KMS-11 (cell line): ENCODE measurements at regions not wholly inside any gene's neighbourhood (a gene's known extent, or its start where the extent isn't known, plus 50 kb on each side); places are given as distances from the start of the nearest gene placed in this dataset.

Experiments
- H2AFZ ChIP-seq: fragments of 200-600 bp; sonication (generic); 2 replicates; pipeline ENCODE4 v1.6.1; 2016; ENCODE audit warnings: antibody characterized with exemption, mixed run types, low read depth
- H3K27ac ChIP-seq: fragments of 200-600 bp; sonication (generic); 2 replicates; pipeline ENCODE4 v1.6.1; 2016; ENCODE audit warnings: mild to moderate bottlenecking, mixed run types
- H3K27me3 ChIP-seq: fragments of 200-600 bp; sonication (generic); 2 replicates; pipeline ENCODE4 v1.6.1; 2017; ENCODE audit warnings: mild to moderate bottlenecking, low read depth, mixed run types, moderate library complexity; ENCODE audit not compliant: insufficient read depth
- H3K36me3 ChIP-seq: fragments of 200-600 bp; sonication (generic); 2 replicates; pipeline ENCODE4 v1.6.1; 2017; ENCODE audit warnings: mild to moderate bottlenecking, mixed run types; ENCODE audit not compliant: insufficient read depth
- H3K4me1 ChIP-seq: fragments of 200-600 bp; sonication (generic); 2 replicates; pipeline ENCODE4 v1.6.1; 2016; ENCODE audit warnings: mild to moderate bottlenecking, low read depth, mixed run types; ENCODE audit not compliant: poor library complexity, severe bottlenecking
- H3K4me2 ChIP-seq: fragments of 200-600 bp; sonication (generic); 2 replicates; pipeline ENCODE4 v1.7.0; 2016; ENCODE audit warnings: mild to moderate bottlenecking, mixed run types
- H3K4me3 ChIP-seq: fragments of 200-600 bp; sonication (generic); IDR thresholded peaks from 2 replicates; pipeline ENCODE4 v1.6.1; 2017; ENCODE audit warnings: low read depth, low read length, mixed read lengths; ENCODE audit not compliant: insufficient read depth
- H3K79me2 ChIP-seq: fragments of 200-600 bp; sonication (generic); 2 replicates; pipeline ENCODE4 v1.6.1; 2016; ENCODE audit warnings: low read depth, mixed run types; ENCODE audit not compliant: insufficient read depth
- H3K9ac ChIP-seq: fragments of 200-600 bp; sonication (generic); 2 replicates; pipeline ENCODE4 v1.6.1; 2016; ENCODE audit warnings: mild to moderate bottlenecking, mixed run types
- H4K20me1 ChIP-seq: fragments of 200-600 bp; sonication (generic); 2 replicates; pipeline ENCODE4 v1.6.1; 2016; ENCODE audit warnings: mild to moderate bottlenecking, mixed run types; ENCODE audit not compliant: insufficient read depth
- TF ChIP-seq, protein P1 (sequence below): fragments of 200-600 bp; sonication (generic); conservative IDR thresholded peaks from 2 replicates; pipeline ENCODE4 v1.6.1; 2017; ENCODE audit warnings: low read depth, mild to moderate bottlenecking, antibody characterized with exemption, low read length, moderate library complexity, mixed read lengths

DNA sequence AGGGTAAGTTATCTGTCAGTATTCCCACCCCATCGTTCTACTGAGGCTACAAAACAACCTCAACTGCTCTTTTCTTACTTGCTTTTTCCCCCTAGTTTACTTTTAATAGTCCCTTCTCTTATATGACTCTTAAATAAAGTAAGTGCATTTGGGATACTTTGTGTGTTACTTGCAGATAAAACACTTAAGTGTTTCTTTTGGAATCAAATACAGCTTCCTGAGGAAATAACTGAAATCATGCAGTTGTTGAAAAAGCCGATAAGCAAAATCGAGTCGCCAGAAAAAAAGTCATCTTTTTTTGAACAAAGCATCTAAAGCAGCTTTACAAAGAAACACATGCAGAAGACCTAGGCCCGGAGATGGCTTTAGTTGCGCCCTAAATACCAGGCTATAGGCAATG lies 53.5 kb upstream of the EPB41L4A start:
- Histone ChIP-seq H3K27ac (no peak overlapping the region), H3K4me3 (no peak overlapping the region), H3K4me1 (no peaks in the 10 kb centered on the region), H4K20me1 (no peaks in the 10 kb centered on the region), H2AFZ (no peak overlapping the region), H3K9ac (no peak overlapping the region), H3K79me2 (no peaks in the 10 kb centered on the region), H3K36me3 (no peaks in the 10 kb centered on the region), H3K4me2 (no peak overlapping the region), H3K27me3 (no peaks in the 10 kb centered on the region)
- TF ChIP-seq, protein P1, sequence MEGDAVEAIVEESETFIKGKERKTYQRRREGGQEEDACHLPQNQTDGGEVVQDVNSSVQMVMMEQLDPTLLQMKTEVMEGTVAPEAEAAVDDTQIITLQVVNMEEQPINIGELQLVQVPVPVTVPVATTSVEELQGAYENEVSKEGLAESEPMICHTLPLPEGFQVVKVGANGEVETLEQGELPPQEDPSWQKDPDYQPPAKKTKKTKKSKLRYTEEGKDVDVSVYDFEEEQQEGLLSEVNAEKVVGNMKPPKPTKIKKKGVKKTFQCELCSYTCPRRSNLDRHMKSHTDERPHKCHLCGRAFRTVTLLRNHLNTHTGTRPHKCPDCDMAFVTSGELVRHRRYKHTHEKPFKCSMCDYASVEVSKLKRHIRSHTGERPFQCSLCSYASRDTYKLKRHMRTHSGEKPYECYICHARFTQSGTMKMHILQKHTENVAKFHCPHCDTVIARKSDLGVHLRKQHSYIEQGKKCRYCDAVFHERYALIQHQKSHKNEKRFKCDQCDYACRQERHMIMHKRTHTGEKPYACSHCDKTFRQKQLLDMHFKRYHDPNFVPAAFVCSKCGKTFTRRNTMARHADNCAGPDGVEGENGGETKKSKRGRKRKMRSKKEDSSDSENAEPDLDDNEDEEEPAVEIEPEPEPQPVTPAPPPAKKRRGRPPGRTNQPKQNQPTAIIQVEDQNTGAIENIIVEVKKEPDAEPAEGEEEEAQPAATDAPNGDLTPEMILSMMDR: no peak

DNA sequence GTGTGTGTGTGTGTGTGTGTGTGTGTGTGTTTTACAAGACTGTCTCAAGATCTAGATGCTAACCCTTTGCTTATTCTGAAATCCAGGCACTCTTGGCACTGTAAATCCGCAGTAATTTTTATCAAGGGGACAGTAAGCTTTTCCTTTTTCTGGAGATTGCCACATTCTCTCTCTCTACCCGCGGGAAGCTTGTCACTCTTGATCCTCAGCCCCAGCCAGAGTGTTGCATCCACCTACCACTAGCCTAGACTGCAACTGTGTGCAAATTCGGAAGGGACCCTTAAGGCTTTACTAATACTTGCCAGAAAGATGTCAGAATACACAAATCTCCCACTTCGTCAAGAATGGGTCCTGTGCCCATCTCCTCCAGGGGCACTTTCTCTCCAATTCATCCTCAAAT lies 54.9 kb upstream of the EPB41L4A start:
- H3K4me2 ChIP-seq: no peak overlapping the region
- H3K79me2 ChIP-seq: no peaks in the 10 kb centered on the region
- no peaks in the 10 kb centered on the region for H3K4me1 ChIP-seq
- H3K9ac ChIP-seq: no peak overlapping the region
- TF ChIP-seq, protein P1: no peak
- H4K20me1 ChIP-seq: no peaks in the 10 kb centered on the region
- H3K27ac ChIP-seq: no peak overlapping the region
- no peaks in the 10 kb centered on the region for H3K27me3 ChIP-seq
- no peaks in the 10 kb centered on the region for H3K36me3 ChIP-seq
- no peak overlapping the region for H3K4me3 ChIP-seq
- H2AFZ ChIP-seq: no peak overlapping the region

DNA sequence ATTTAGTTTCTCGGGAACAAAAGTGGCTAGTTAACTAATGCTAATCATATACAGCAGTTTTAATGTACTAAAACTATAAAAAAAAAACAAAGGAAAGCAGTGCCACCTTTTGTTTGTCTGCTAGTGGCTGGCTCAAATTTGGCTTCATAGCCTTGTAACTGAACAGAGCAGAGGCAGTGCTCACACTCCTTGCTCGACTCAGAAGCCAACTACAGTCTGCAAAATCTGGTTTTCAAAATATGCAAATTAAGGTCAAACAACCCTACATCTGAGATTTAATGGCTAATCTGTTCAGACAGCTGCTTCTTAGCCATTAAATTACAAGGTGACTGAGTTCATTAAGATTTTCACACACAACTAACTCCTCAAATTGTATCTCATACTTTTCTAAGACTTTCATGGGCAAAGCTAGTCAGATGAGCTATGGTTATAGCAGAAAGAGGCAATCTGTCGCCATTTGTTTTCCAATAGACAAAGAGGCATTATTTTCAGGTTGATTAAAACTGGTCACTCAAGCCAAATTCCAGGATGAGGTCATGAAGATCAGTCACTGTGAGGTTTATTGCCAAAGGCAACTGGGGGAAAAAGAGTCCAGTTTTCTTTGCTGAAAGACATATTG lies 56.8 kb upstream of the EPB41L4A start:
- no peak overlapping the region for H3K4me2 ChIP-seq
- H3K4me3 ChIP-seq: no peak overlapping the region
- no peak overlapping the region for H2AFZ ChIP-seq
- TF ChIP-seq, protein P1: no peak
- H3K4me1 ChIP-seq: no peaks in the 10 kb centered on the region
- H3K27me3 ChIP-seq: no peaks in the 10 kb centered on the region
- no peaks in the 10 kb centered on the region for H3K36me3 ChIP-seq
- no peaks in the 10 kb centered on the region for H4K20me1 ChIP-seq
- no peaks in the 10 kb centered on the region for H3K79me2 ChIP-seq
- H3K9ac ChIP-seq: no peak overlapping the region
- H3K27ac ChIP-seq: no peak overlapping the region

DNA sequence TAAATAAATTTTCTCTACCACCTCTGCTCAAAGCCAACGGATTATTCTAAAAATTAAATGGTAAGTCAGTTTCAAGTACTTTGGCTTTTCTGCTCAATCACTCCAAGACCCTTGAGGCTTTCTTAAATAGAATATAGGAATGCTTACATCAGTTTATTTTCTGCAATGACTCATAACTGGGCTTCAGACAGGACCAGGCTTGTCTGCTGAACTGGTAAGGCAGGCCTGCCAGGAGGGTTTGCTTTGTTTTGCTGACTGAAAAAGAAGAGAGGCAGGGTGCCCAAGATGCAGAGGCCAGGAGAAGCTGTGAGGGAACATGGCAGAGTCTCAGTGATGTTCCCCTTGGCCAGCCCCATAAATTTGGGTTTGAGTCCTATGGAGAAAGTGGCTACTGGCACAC lies 60.3 kb upstream of the EPB41L4A start:
- TF ChIP-seq, protein P1: no peak
- Histone ChIP-seq H3K36me3 (no peaks in the 10 kb centered on the region), H3K27me3 (no peaks in the 10 kb centered on the region), H3K9ac (no peak overlapping the region), H2AFZ (no peak overlapping the region), H3K4me1 (no peaks in the 10 kb centered on the region), H3K27ac (no peak overlapping the region), H4K20me1 (no peaks in the 10 kb centered on the region), H3K4me2 (no peak overlapping the region), H3K79me2 (no peaks in the 10 kb centered on the region), H3K4me3 (no peak overlapping the region)
